CD14-positive monocyte (primary cell): ENCODE measurements at regions not wholly inside any gene's neighbourhood (a gene's known extent, or its start where the extent isn't known, plus 50 kb on each side); places are given as distances from the start of the nearest gene placed in this dataset.
"Not testable (repeated sequence)": the region's sequence is repeated elsewhere in the genome, so short reads cannot be mapped to it uniquely, and the experiment has no call there.

ENCODE experiments used
- DNase-seq, 3 donors: peaks; one replicate each; pipeline ENCODE4 v3.0.0-alpha.2; 2011 to 2022
- H2AFZ ChIP-seq: 2 replicates; pipeline ENCODE4 v1.6.0; 2012; ENCODE audit warnings: mild to moderate bottlenecking, low read depth, low read length, inconsistent platforms; ENCODE audit not compliant: insufficient read depth, poor library complexity, severe bottlenecking
- H3K27ac ChIP-seq, 2 donors: 1 replicate in 1 of 2; 2 replicates in 1 of 2; pipeline ENCODE4 v1.5.1; 2012 to 2013; ENCODE audit warnings: low read length in 2 of 2, control low read depth in 1 of 2, inconsistent platforms in 1 of 2, low read depth in 1 of 2, mild to moderate bottlenecking in 1 of 2
- H3K27me3 ChIP-seq, 2 donors: one replicate each; pipeline versions ENCODE4 v1.6.0 to v1.6.1; 2011 to 2013; ENCODE audit warnings: low read length in 2 of 2; ENCODE audit not compliant: control insufficient read depth in 2 of 2, insufficient read depth in 2 of 2
- H3K36me3 ChIP-seq, 2 donors: replicated peaks in 1 of 2; 1 replicate in 1 of 2; 2 replicates in 1 of 2; pipeline versions ENCODE4 v1.5.1 to v1.6.1; 2012 to 2013; ENCODE audit warnings: low read length in 2 of 2, control low read depth in 1 of 2, inconsistent platforms in 1 of 2, mild to moderate bottlenecking in 1 of 2; ENCODE audit not compliant: insufficient read depth in 2 of 2, control insufficient read depth in 1 of 2
- H3K4me1 ChIP-seq, 2 donors: 1 replicate in 1 of 2; 2 replicates in 1 of 2; pipeline versions ENCODE4 v1.5.1 to v1.6.1; 2012 to 2013; ENCODE audit warnings: low read length in 2 of 2, control low read depth in 1 of 2, inconsistent platforms in 1 of 2, mild to moderate bottlenecking in 1 of 2, moderate library complexity in 1 of 2; ENCODE audit not compliant: insufficient read depth in 2 of 2, control insufficient read depth in 1 of 2
- H3K4me2 ChIP-seq: replicated peaks from 2 replicates; pipeline ENCODE3; 2012; ENCODE audit warnings: low read length, moderate library complexity, mild to moderate bottlenecking; ENCODE audit not compliant: poor library complexity, severe bottlenecking; ENCODE audit errors: extremely low read depth
- H3K4me3 ChIP-seq, 3 experiments: fragments of 200-600 bp in 1 of 3; sonication (generic) in 1 of 3; replicated peaks in 1 of 3; 1 replicate in 2 of 3; 2 replicates in 1 of 3; pipeline ENCODE4 v1.5.1; 2011 to 2013; ENCODE audit warnings: low read length in 3 of 3, mild to moderate bottlenecking in 3 of 3, control low read depth in 2 of 3, low read depth in 2 of 3, inconsistent platforms in 1 of 3, moderate library complexity in 1 of 3
- H3K79me2 ChIP-seq: 2 replicates; pipeline ENCODE4 v1.6.0; 2012; ENCODE audit warnings: mild to moderate bottlenecking, control low read depth, inconsistent platforms, low read length, moderate library complexity; ENCODE audit not compliant: insufficient read depth
- H3K9ac ChIP-seq: 2 replicates; pipeline ENCODE4 v1.6.0; 2017; ENCODE audit warnings: low read length, mild to moderate bottlenecking; ENCODE audit not compliant: insufficient read depth, poor library complexity, severe bottlenecking
- H3K9me3 ChIP-seq, 2 donors: replicated peaks in 1 of 2; 1 replicate in 1 of 2; 2 replicates in 1 of 2; pipeline versions ENCODE4 v1.5.1 to v1.6.1; 2012 to 2013; ENCODE audit warnings: low read length in 2 of 2, control low read depth in 1 of 2; ENCODE audit not compliant: control insufficient read depth in 1 of 2, insufficient read depth in 1 of 2
- H4K20me1 ChIP-seq: 2 replicates; pipeline ENCODE4 v1.6.0; 2012; ENCODE audit warnings: mild to moderate bottlenecking, low read length, control low read depth, moderate library complexity; ENCODE audit not compliant: insufficient read depth
- H3K27ac Mint-ChIP-seq, 7 donors: one replicate each; pipeline ENCODE4 v1.8.0; 2020; ENCODE audit warnings: mild to moderate bottlenecking in 7 of 7, mixed read lengths in 7 of 7, moderate library complexity in 6 of 7, inconsistent platforms in 2 of 7
- H3K27me3 Mint-ChIP-seq, 3 donors: one replicate each; pipeline ENCODE4 v1.8.0; 2021 to 2022; ENCODE audit warnings: low read depth in 3 of 3, mild to moderate bottlenecking in 3 of 3, mixed read lengths in 3 of 3, moderate library complexity in 3 of 3, inconsistent platforms in 1 of 3
- H3K36me3 Mint-ChIP-seq, 2 donors: one replicate each; pipeline ENCODE4 v1.8.0; 2020; ENCODE audit warnings: mixed read lengths in 2 of 2, inconsistent platforms in 1 of 2, mild to moderate bottlenecking in 1 of 2
- H3K4me1 Mint-ChIP-seq: one replicate; pipeline ENCODE4 v1.8.0; 2020; ENCODE audit warnings: mild to moderate bottlenecking, mixed read lengths
- H3K4me3 Mint-ChIP-seq, 2 donors: one replicate each; pipeline ENCODE4 v1.8.0; 2020; ENCODE audit warnings: mild to moderate bottlenecking in 2 of 2, mixed read lengths in 2 of 2, moderate library complexity in 1 of 2
- H3K9me3 Mint-ChIP-seq, 7 donors: one replicate each; pipeline ENCODE4 v1.8.0; 2020 to 2022; ENCODE audit warnings: mixed read lengths in 7 of 7, mild to moderate bottlenecking in 6 of 7, moderate library complexity in 6 of 7, inconsistent platforms in 2 of 7
- CTCF ChIP-seq: fragments of 200-600 bp; IDR thresholded peaks from one replicate; pipeline ENCODE4 v1.8.0; 2022; ENCODE audit warnings: antibody characterized with exemption, mild to moderate bottlenecking
- WGBS: methylation state at CpG from one replicate; pipeline ENCODE4 v1.1.5; 2013; ENCODE audit warnings: missing lambda C conversion rate; ENCODE audit not compliant: insufficient coverage; 5-methylcytosine and 5-hydroxymethylcytosine counted together
- intact Hi-C, 2 donors: fragments of 100-400 bp; cut with micrococcal nuclease; formaldehyde crosslinking; loops; one replicate each; pipeline versions ENCODE4 v1.15.0 to v1.15.1; 2023

DNA sequence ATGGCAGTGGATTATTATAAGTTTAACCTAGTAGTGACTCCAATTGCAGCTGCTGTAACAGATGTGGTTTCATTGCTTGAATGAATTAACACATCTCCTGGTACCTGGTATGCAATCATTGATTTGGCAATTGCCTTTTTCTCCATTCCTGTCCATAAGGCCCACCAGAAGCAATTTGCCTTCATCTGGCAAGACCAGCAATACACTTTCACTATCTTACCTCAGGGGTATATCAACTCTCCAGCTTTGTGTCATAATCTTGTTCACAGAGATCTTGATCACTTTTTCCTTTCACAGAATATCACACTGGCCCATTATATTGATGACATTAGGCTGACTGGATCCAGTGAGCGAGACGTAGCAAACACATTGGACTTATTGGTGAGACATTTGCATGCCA, 128.7 kb upstream of the ZC3H12C start:
- peaks cover 0 to 7% (median 4%) of the 10 kb centered on the region in 7 donors for H3K9me3 Mint-ChIP-seq
- intact Hi-C loops = no loop called here
- H3K27me3 ChIP-seq = no peaks in the 10 kb centered on the region
- no peaks in the 10 kb centered on the region for H3K36me3 ChIP-seq
- no peak overlapping the region for H3K27ac ChIP-seq
- no peak overlapping the region for H2AFZ ChIP-seq
- no peaks in the 10 kb centered on the region for H3K9me3 ChIP-seq
- H3K4me3 ChIP-seq = no peak overlapping the region
- peaks cover 0 to 3% (median 0%) of the 10 kb centered on the region in 3 donors for H3K27me3 Mint-ChIP-seq
- H3K4me3 Mint-ChIP-seq = no peak overlapping the region
- no peak overlapping the region for H3K4me2 ChIP-seq
- H3K79me2 ChIP-seq = no peaks in the 10 kb centered on the region
- no peaks in the 10 kb centered on the region for H3K36me3 Mint-ChIP-seq
- peaks cover 5% of the 10 kb centered on the region for H3K4me1 Mint-ChIP-seq
- no peaks in the 10 kb centered on the region for H3K4me1 ChIP-seq
- no peak overlapping the region for H3K27ac Mint-ChIP-seq
- H3K9ac ChIP-seq = no peak overlapping the region
- H4K20me1 ChIP-seq = no peaks in the 10 kb centered on the region
- no peak for TF ChIP-seq CTCF
- no peak for DNase-seq
- WGBS = no CpG with 5 or more reads among the region's 2 CpGs

GRCh38 chr11:109965445-109965844, 127.7 kb upstream of the ZC3H12C start:
- H3K4me1 ChIP-seq, H3K4me3 ChIP-seq, H2AFZ ChIP-seq, H3K4me1 Mint-ChIP-seq, H4K20me1 ChIP-seq, intact Hi-C loops, H3K4me2 ChIP-seq, H3K27me3 ChIP-seq, H3K36me3 ChIP-seq, H3K9ac ChIP-seq, H3K36me3 Mint-ChIP-seq, H3K9me3 Mint-ChIP-seq, H3K4me3 Mint-ChIP-seq, H3K27me3 Mint-ChIP-seq, H3K79me2 ChIP-seq, H3K9me3 ChIP-seq, H3K27ac ChIP-seq, DNase-seq: not testable (repeated sequence)
- 100% methylated on average over 1 of the region's 1 CpG for WGBS
- H3K27ac Mint-ChIP-seq = peak overlapping the region in 1 of 7 donors; percentile 0

DNA sequence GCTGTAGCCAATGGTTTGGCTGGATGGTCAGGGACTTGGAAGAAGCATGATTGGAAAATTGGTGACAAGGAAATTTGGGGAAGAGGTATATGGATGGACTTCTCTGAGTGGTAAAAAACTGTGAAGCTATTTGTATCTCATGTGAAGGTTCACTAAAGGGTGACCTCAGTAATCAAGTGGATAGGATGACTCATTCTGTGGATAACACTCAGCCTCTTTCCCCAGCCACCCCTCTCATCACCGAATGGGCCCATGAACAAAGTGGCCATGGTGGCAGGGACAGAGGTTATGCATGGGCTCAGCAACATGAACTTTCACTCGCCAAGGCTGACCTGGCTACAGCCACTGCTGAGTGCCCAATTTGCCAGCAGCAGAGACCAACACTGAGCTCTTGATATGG, 127.3 kb upstream of the ZC3H12C start:
- H3K9me3 Mint-ChIP-seq, H3K27me3 Mint-ChIP-seq, H3K27ac Mint-ChIP-seq: not testable (repeated sequence)

DNA sequence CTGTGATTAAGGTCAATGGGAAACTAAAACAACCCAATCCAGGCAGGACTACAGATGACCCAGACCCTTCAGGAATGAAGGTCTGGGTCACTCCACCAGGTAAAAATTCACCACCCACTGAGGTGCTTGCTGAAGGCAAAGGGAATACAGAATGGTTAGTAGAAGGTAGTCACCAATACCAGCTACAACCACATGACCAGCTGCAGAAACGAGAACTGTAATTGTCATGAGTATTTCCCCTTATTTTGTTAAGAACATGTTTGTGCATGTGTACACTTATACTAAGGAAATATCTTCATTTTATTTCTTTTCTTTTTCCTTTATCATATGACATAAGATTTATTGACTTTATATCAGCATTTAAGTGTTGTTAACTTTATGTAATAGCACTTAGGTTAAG, 126.1 kb upstream of the ZC3H12C start:
- H3K36me3 Mint-ChIP-seq, H3K4me2 ChIP-seq, H4K20me1 ChIP-seq, H3K9me3 Mint-ChIP-seq, H3K9me3 ChIP-seq, H3K27me3 Mint-ChIP-seq, H3K9ac ChIP-seq, intact Hi-C loops, H3K36me3 ChIP-seq, H2AFZ ChIP-seq, H3K27ac ChIP-seq, H3K4me3 Mint-ChIP-seq, H3K27me3 ChIP-seq, H3K79me2 ChIP-seq, H3K4me3 ChIP-seq: not testable (repeated sequence)
- DNase-seq = peak in 1 of 3 donors; percentile 40
- peaks cover 16 to 18% of the 10 kb centered on the region in 2 donors for H3K4me1 ChIP-seq
- Mint-ChIP-seq H3K27ac (peak overlapping the region in 1 of 7 donors; percentile 0), H3K4me1 (peaks cover 19% of the 10 kb centered on the region)
- no CpG with 5 or more reads among the region's 1 CpG for WGBS

More for the DNA sequence above, 127.3 kb upstream of the ZC3H12C start:
- H3K4me1 Mint-ChIP-seq, H3K36me3 Mint-ChIP-seq, H3K79me2 ChIP-seq, H3K4me1 ChIP-seq, intact Hi-C loops, H2AFZ ChIP-seq, H3K4me3 Mint-ChIP-seq, H3K27me3 ChIP-seq, H3K36me3 ChIP-seq, H3K9me3 ChIP-seq, H3K27ac ChIP-seq, H4K20me1 ChIP-seq, DNase-seq, H3K4me2 ChIP-seq, H3K4me3 ChIP-seq, H3K9ac ChIP-seq: not testable (repeated sequence)
- WGBS = 100% methylated on average over 1 of the region's 2 CpGs
